ENCODE measurements at regions not wholly inside any gene's neighbourhood (a gene's known extent, or its start where the extent isn't known, plus 50 kb on each side); places are given as distances from the start of the nearest gene placed in this dataset.
A peak's percentile ranks its signal among the peaks of the same experiment; 100 is the strongest.
"Not testable (repeated sequence)": the region's sequence is repeated elsewhere in the genome, so short reads cannot be mapped to it uniquely, and the experiment has no call there.

DNA sequence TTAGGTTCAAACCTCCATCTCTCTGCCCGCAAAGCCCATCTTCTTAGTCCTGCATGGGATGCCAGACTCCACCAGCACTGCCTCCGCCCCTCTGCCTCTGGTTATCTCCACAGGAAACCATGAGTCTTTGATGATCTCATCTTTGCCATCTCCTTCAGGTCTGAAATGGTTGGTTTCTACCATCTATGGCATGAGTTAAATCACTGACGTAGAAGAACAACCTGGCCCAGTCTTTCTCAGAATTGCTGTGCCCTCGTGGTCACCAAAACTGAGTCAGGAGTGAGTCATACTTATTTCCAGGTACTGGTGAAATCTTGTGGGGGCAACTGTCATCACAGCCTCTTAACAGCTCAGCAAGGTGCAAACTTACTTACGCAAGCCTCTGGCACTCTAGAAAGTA lies 468.7 kb upstream of the C16orf82 start:
- peak; percentile 5 for DNase-seq

DNA sequence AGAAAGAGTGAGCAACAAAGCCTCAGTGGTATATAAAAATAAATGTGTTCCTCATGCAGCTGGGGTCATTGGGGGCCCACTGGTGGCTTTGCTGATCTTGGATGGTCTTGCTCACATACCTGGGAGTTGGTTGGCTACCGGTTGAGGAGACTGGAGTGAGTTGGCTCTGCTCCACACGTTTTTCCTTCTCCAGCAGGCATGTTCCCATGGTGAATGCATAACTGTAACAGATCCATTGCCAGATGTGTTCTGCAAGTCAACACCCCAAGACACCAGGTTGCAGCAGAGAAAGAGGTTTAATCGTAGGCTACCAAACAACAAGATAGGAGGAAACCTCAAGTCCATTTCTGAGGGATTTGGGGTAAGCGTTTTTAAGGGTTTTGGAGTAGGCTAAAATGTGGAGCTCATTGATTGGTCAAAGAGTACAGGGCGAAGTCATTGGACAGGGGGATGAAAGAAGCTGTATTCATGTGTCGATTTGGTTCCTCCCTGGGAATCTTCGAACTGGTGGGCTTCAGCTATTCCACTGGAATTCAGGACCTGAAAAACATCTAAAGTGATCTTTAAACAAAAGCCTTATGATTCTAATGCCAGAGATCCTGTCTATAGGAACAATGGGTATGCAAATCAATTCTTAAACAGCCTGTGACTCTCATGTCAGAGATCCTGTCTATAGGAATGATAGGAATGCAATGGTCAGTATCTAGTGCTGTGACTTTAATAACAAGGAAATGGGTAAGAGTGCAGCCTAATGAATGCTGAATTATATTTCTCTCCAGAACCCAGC lies 467.5 kb upstream of the C16orf82 start:
- no peak for DNase-seq

DNA sequence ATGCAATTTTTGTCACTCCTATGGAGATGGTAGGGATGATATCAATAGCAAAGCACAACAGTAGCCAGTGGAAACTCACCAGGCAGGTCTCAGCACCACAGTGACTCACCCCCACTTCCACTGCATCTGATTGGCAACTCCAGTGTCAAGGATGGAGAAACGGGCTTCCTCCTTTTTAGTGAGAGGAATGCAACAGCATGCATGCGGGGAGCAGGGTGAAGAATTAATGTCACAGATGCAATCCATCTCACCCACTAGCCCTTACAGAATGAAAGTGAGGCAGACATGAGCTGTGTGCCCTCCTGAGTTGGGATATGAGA lies 467.0 kb upstream of the C16orf82 start:
- DNase-seq: no peak

DNA sequence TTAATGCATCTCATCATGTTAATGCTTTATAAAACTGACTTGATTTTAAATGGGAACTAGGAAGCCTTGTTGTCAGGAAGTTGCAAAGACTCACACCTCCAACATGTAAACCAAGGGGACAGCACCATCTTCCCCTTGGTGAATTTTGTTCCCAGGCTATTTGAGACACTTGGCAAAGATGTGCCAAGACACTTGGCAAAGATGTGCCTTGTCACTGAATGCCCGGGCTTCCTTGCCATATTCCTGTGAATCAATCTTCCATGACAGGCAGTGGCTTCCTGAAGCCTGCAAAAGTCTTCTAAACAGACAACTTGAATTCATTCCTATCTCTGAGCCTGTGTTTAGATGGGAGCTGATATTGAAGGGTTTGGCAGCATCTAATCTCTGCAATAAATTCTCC lies 465.4 kb upstream of the C16orf82 start:
- DNase-seq: no peak

DNA sequence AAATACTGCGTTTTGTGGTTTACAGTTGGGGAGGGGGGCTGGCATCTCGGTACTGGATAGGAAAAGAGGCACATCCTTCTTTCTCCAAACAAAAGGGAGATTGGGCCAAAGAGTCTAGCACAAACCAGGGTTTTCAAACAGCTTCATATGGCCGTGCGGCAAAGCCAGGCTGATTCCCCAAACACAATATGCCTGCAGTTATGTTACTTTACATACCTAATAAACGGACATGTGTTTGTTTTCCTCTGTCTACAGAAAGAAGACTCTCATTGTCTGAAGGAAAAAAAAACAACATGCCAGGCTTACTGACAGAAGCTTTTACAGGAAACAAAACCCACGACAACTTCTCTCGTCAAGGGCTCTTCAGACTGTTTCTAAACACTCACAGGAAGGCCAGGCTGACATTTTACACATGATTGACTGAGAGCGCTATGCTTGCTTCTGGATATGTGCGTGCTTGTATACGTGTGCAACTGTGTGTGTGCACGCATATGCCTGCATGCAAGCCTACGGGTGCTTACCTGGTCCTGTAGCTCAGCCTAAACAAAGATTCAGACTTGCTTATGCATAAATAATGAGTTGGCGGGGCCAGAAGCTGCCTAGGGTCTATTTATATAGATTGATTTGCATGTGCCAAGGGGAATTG lies 461.0 kb upstream of the C16orf82 start:
- no peak for DNase-seq

DNA sequence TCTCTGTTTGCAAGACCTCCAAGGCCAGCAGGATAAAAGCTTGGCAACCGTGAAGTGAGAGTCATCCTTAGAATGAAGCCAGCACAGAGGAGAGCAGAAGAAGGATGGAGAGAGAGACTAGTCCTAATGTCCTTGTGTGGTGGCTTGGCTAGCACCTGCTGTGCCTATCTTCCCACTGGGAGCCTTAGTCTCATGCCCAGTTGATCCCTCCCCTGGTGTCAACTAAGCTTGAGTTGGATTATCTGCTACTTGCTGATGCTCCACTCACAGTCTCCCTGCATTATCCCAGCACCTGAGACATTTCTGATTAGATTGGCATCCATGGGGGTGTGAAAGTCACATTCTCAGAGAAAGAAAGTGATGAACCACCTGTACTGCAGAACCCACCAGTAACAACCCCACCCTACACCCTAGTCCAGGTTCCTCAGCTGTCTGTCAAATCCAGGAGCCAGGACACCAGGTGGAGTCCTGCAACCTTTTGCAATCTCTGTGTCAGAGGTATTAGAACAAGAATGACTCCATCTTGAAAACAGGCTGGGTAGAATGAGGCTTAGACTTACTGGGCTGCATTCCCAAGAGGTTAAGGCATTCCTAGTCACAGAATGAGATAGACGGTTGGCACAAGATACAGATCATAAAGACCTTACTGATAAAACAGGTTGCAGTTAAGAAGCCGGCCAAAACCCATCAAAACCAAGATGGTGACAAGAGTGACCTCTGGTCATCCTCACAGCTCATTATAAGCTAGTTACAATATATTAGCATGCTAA lies 460.2 kb upstream of the C16orf82 start:
- no peak for DNase-seq

DNA sequence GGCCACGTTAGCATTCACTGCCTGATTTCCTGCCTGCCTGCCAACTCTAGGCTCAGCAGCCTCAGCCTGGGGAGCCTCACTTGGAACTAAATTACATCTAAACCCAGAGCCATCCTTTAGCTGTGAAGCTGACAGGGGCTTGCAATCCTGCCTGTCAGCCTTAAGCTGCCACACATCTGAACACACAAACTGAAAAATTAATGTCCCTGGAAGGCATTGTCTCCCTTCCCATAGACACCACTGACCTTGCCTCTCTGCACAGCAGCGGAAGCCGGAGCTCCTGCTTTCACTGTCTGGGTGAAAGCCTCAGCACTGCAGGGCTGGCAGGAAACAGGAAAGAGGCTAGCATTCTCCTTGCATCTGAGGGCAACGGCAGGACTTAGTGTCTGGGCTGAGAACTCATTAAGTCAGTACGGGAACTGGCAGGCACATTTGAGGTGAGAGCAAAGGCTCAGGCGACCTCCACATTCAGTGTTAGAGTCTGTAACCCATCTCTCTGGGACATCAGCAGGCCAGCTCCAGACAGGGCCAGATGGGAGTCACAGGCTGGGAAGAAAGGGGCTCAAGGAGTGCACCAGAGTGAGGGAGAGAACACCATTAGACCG lies 452.4 kb upstream of the C16orf82 start:
- DNase-seq: no peak

DNA sequence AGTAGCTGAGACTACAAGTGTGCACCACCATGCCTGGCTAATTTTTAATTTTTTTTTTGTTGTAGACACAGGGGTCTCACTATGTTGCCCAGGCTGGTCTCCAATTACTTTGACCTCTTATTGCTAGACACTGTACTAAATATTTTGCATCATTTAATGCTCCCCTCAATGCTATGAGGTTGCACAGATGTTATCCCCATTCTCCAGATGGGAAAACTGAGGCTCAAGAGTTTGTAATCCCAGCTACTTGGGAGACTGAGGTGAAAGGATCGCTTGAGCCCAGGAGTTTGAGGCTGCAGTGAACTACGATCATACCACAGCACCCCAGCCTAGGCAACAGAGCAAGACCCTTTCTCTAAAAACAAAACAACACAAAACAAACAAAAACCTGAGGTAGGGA lies 443.3 kb upstream of the C16orf82 start:
- DNase-seq: no peak

DNA sequence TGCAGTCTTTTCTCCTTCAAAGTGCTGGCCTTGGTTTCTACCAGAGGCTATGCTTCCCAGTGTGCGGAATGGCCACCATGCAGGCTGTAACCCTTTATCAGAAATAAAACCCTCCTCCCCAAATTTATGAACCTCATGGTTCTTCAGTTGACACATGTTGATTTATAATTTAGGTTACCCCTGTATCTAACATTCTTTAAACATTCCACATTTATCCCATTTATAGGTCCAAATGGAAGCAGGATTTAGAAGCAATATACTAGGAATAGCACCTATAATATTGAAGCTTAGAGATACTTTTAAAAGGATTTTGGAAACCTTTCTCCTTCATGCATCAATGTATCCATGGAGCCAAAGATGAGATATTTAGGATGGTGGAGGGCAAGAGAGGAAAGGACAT lies 438.8 kb upstream of the C16orf82 start:
- DNase-seq: no peak

DNA sequence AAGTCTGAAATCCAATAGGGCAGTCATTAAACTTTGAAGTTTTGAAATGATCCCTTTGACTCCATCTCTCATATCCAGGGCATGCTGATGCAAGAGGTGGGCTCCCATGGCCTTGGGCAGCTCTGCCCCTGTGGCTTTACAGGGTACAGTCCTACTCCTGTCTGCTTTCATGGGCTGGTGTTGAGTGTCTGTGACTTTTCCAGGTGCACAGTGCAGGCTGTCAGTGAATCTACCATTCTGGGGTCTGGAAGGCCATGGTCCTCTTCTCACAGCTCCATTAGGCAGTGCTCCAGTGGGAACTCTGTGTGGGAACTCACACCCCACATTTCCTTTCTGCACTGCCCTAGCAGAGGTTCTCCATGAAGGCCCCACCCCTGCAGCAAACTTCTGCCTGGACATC lies 435.4 kb upstream of the C16orf82 start:
- not testable (repeated sequence) for DNase-seq

DNA sequence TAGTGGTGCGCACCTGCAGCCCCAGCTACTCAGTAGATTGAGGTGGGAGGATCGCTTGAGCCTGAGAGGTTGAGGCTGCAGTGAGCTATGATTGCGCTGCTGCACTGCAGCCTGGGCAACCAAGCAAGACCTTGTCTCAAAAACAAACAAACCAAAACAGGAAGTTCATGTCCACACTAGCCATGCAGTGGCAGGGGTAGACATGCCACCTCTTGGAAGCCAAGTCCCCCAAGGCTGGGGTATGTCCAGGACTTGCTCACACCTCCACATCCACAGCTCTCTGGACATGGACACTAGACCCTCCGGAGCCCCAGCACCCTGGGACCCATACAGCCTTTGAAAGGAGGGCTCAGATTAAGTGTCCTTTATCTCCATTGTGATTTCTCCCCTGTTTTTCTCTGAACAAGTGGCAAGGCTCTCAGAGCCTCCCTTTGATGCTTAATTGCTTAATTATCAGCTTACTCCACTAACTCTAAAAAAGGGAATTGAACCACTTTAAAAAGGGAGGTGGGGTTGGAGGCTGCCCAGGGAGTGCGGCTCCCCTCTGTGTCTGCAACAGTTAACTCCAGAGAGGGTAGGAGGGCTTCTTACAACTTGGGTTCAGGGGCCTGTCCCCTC lies 424.6 kb upstream of the C16orf82 start:
- DNase-seq: no peak

DNA sequence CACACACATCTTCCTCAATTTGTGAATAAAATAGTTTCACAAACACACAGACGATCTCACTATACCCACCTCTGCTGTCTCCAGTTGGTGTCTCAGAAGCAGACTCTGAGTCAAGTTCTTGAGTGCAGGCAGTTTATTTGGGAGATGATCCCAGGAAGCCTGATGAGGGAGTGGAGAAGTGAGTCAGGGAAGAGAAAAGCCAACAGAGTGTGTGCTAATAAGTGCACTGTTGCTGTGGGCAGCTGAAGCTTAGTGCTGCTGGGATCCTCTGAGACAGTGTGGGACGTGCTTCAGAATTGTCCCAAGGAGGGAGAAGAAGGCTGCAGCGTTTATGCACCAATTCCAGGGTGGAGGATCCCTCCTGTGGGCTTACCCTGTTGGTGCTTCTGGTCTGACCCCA lies 423.2 kb upstream of the C16orf82 start:
- no peak for DNase-seq

DNA sequence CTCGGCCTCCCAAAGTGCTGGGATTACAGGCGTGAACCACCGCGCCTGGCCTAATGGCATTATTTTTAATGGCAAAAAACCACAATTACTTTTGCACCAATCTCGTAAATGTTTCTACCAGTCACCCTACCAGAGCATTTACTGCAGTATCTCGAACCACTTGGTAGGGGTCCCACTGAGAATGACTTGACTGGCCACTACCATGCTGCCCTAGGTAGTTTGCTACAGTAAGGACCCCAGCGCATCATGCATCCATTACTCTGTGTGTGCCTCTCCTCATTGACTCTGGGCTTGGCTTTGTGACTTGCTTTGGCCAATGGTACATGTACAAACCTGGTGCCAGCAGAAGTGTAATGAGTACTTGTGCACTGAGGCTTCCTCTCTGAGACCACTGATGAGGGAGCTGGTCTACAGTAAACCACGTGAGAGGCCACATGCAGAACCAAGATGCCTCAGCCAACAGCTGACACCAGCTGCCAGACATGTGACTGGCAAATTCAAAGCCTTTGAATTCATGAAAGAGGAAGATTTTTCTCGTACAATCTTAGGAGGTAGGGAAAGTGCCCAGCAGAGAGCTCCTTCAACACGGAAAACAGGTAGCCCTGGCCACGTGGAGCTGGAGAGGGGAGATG lies 421.7 kb upstream of the C16orf82 start:
- DNase-seq: no peak

DNA sequence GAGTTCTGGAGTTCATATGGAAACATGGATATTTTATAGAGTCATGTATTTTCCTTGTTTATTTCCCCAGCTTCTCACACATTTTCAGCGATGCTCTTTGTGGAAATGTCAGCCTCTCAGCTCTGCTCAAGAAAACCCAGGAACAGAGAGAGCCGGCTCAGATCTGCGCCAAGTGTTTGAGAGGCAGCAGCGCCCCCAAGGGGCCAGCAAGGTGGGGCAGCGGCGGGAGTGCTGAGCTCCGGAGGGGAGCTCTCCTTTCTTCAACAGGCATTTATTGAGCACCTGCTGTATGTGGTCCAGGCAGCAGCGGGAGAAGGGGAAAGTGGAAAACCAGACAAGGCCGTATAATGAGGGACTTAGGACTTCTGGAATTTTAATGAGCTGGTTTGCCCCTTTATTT lies 421.1 kb upstream of the C16orf82 start:
- DNase-seq: peak; percentile 24

DNA sequence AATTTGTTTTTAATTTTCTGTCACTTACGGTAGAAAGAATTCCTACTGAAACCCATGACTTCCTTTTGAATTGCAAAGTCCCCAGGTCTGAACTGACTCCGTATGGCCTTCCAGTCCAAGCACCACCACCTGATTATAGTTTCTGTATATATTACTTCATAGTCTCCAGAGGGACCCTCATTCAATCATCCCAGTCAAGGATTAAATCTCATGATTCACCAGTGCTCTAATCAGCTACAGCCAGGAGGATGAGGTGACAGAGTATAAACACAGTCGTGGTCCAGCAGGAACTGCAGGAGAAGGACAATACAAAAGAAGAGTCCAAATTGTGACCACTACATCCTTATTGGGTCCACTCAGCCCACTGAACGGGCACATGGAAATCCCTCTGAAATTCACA lies 418.9 kb upstream of the C16orf82 start:
- no peak for DNase-seq

DNA sequence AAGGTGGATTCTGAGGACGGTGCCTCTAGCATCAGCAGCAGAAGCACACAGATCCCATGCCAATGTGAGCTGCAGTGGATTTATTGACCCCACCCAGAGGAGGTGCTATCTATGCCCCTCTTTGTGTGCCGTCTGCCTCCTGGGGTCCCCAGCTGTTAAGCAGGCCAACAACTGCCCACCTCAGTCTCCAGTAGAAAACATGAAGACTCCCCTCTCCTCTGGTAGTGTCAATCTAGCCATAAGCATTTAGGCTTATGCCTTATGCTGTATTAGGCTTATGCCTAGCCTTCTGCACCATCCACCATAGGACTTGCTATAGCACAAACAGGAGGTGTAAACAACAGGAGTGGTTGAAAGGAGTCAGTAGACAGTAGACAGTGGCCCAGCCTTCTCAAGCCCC lies 417.9 kb upstream of the C16orf82 start:
- no peak for DNase-seq

DNA sequence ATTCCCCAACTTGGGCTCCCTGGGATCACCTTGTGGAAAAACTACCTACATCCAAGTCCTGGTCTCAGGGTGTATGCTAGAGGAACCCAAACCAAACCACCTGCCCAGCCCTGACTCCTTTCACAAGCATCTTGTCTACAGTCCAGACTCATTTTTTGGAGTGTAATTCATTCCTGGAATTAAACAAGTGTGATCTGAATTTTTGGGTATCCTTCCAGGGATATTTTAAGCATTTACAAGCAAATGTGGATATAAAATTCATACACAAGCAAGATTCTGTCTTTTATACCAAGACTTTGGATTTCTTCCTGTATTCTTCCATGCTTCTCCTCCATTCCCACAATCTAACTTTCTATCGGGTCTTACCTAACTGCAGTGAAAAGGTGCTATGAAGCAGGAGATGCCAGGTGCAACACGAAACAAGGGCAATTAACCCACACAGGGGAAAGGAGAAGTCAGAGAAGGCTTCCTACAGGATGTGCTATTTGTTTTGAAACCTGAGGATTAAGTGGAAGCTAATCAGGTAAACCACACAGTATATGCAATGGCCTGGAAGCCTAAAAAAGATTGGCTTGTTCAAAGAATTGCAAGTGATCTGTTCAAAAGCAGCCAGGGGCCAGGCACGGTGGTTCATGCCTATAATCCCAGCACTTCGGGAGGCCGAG lies 417.2 kb upstream of the C16orf82 start:
- DNase-seq: no peak

DNA sequence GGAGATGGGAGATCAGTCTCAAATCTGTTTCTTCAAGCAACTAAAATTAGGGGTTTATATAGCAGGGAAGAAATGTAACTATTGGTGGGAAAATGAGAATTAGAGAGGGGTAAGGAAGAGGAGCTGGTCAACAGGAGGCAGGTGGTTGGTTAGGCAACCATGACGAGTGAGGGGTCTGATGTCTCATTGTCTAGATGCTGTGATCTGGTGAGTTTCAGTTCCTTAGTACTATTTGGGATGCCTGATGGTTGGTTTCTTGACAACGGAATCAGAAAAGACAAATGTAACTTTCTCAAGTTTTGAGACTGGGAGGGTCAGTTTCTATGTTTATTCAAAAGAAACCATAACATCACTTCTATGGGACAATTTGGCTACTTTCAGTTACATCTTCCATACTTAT lies 415.3 kb upstream of the C16orf82 start:
- no peak for DNase-seq

DNA sequence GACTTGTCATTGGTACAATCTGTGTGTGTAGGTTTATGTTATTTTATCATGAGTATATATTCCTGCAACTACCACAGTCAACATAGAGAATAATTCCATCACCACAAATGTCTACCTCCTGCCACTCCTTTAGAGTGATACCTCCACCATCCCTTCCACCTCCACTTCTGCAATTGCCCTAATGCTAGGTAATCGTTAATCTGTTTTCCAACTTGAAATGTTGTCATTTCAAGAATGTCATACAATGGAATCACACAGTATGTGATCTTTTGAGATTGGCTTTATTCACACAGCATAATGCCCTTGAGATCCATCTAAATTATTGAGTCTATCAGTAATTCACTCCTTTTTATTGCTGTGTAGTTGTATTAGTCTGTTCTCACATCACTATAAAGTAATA lies 414.8 kb upstream of the C16orf82 start:
- no peak for DNase-seq

DNA sequence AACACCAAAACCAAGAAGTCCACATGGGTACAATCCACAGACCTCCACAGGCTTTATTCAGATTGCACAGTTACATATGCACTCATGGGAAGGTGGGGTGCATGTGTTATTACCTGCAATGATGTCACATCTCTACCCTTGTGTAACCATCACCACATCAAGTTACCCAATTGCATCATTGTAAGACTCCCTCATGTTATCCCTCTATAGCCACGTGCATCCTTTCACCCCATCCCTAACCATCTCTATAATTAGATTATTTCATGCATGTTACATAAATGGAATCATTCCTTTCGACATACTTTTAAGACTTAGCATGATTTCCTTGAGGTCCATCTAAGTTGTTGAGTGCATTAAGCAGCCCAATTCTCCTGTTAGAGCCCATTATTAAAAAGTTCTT lies 408.2 kb upstream of the C16orf82 start:
- no peak for DNase-seq

DNA sequence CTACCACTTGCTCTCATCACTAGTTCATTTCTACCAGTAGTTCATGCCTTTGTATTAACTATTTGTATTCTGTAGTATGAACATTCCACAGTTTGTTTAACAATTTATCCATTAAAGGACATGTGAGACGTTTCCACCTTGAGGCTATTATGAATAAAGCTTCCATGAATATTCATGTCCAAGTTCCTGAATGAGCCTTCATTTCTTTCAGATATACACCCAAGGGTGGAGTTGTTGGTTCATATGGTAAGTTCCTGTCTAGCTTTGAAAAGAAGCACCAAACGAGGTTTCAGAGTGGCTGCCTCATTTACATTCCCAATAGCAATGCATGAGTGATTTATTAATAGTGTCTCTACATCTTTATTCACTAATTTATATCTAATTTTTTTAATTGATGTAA lies 407.8 kb upstream of the C16orf82 start:
- no peak for DNase-seq

DNA sequence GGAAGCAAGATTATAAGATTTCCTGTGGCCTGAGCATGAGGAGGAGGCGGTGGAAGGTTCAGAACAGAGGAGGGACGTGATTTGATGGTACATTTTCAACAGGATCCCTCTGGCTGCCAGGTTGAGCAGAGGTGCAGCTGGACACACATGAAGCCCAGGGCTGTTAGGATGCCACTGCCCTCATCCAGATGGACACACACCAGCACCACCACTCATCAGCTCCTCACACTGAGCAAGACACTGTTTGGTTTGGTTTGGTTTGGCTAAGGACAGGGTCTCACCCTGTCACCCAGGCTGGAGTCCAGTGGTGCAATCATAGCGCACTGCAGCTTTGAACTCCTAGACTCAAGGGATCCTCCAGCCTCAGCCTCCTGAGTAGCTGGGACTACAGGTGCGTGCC lies 402.6 kb upstream of the C16orf82 start:
- DNase-seq: no peak

Measured in hematopoietic multipotent progenitor cell treated with erythropoietin and hydrocortisone succinate and interleukin-3 and kit ligand, for 4 days (in vitro differentiated cells).